GM18520 (cell line): ENCODE measurements at regions not wholly inside any gene's neighbourhood (a gene's known extent, or its start where the extent isn't known, plus 50 kb on each side); places are given as distances from the start of the nearest gene placed in this dataset.
"Not testable (repeated sequence)": the region's sequence is repeated elsewhere in the genome, so short reads cannot be mapped to it uniquely, and the experiment has no call there.

ENCODE experiments used
- ATAC-seq: cut with Tn5 transposase; IDR thresholded peaks from one replicate; pipeline ENCODE4 v1.9.1; 2021; ENCODE audit not compliant: unreplicated experiment

DNA sequence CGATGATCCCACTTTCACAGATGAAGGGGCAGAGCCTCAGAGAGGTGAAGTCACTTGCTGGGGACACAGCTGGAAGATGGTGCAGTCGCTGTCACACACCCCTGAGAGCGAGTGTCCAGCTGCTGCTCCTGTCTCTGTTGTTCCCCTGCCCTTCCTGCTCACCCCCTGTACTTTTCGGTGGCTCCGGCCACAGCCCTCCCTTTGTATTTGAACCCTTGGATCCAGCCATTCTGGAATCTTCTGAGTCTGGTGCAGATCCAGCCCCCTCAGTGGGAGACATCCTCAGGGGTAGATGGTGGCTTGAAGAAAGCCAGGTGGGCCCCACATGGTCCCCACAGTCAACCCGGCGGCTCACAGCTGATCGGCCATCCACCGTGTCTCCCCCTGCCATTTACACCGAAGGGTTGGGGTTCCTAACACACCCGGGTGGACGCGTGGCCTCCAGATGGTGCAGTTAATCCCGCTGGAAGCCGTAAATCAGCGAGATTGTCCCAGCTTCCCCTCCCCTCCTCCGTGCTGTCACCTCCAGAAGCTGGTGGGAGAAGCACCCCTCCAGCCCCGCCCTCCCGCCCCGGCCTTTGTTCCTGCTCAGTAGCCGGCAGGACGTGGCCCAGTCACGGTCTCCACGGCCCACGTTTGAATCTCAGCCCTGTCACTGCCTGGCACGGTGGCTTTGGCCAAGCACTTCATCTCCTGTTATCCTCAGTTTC, 204.8 kb downstream of the C9orf50 start:
- ATAC-seq, result no peak

DNA sequence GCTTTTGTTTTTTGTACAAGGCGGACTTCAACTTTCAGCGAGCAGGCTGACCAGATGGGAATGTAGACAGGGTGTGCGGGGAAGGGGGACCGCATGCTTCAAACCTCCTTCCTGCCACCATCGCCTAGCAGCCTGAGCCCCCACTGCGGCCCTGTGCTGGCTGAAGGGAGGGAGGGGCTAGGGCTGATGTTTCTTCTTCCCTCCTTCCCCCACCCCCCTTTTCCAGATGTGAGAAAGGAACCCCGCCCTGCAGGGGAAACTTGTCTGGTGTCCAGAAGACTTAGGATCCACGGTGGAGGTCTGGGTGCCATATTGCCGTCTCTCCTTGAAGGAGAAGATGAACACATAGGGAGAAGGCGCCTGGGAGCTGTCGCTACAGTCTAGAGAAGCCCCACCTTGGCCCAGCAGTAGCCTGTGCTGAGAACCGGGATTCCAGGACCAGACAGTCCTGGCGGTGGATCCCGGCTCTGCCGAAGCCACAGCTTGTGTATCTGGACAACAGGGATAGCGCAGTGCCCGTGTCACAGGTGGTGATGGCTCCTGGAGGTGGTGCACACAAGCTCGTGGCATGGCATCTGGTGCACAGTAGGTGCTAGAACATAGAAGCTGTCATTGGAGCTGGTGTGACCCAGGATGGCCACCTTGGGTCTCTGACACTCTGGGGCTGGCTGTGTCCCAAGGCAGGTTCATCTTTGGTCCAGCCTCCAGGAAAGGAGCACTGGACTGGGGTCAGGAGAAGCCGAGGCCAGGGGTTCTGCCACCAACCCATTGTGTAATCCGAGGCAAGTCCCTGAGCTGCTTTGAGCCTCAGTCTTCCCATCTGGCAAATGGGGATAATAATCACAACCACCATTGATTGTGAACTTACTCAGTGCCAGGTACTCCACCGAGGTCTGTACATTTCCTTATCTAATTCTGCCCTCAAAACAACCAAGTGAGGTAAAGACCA, 205.6 kb downstream of the C9orf50 start:
- no peak for ATAC-seq

DNA sequence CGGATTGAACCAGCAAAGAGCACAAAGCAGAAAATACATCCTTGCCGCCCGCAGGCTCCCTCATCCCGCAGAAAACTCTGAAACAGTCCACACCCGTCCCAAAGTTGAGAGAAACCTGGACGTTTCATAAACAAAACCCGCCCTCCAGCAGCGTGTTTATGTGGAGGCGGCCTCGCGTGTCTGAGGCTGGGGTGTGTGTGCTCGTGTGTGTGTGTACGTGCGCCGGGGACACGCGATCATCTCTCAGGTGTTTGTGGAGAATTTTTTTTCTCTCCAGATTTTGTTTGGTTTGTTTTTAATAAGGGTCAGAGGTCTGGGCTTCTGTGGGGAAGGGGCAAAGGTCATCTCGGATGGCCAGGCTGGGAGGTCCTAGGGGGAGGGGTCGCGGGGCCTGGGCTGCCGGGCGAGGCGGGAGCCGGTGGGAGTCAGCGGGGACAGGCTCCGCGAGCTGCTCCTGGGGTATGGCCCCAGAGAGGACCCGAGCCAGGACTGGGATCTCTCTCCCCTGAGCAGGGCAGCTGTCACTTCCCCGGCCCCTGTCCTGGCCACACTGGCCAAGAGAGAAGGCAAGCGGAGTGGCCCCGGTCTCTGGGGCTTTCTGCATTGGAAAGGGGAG, 206.4 kb downstream of the C9orf50 start:
- ATAC-seq, result no peak

DNA sequence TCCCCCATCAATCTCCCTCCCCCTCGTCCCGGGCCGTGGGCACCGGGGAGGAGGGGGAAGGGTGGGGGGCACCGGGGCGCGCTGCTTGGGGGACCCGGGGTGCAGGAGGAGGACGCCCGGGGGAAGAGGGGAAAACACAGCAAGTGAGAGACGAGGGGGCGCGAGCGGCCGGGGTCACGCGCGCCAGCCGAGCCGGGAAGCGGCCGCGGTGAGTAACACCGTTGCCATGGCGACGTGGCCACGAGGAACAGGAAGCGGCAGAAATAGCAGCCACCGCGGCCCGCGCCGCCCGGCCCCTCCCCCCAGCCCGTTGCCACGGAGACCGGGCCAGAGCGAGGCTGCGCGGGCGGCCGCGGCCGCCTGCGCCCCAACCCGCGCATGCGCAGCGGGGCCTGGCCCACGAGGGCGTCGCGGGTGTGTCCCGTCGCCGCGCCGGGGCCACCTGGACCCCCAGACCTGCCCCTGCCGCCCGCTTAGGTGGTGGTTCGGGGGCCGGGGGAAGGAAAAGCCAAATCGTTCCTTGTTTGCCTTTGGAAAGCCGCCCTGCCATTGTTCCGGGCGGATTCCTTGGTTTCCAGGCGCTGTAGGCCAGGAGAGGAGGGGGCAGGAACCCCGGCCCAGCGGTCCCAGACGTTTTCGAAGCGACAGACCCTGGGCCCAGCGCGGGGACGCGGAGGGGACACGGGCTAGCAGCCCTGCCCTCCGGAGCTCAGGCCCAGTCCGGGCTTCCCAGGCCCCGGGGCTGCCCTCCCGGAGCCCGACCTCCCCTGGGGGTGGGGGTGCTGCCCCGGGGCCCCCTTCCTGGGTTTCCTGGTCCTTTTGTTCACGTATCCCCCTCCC, 207.1 kb downstream of the C9orf50 start:
- ATAC-seq, result peak; percentile 78

DNA sequence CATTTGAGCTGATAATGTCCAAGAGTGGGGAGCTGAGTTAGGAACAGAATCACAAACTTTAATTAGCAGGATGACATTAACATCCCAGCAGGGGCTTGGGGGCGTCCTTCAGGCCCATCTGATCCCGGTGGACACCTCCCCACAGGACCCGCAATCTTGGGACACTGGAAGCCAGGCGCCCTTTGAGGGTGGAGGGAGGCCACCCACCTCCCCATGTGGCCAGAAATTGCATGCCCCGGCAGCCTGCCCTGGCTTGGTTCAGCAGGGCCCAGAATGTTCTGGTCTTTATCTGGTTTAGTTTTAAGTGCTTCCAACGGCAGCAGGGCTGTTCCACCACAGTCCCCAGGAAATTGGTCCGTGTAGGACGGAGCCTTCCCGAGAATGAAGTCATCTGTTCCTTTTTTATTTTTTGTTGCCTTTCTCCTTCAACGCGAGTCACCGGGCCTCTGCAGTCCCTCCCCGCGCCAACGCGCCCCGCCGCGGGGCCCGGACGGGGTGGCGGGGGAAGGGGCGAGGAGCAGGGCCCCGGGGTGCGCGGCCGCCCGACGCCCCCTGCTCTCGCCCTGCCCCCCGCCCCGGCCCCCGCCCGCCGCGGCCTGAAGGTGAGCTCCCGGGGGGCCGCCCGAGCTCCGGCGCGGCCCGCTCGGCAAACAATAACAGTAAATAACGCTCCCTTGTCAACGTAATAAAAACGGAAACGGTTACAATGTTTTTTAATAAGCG, 207.9 kb downstream of the C9orf50 start:
- peak; percentile 17 for ATAC-seq

DNA sequence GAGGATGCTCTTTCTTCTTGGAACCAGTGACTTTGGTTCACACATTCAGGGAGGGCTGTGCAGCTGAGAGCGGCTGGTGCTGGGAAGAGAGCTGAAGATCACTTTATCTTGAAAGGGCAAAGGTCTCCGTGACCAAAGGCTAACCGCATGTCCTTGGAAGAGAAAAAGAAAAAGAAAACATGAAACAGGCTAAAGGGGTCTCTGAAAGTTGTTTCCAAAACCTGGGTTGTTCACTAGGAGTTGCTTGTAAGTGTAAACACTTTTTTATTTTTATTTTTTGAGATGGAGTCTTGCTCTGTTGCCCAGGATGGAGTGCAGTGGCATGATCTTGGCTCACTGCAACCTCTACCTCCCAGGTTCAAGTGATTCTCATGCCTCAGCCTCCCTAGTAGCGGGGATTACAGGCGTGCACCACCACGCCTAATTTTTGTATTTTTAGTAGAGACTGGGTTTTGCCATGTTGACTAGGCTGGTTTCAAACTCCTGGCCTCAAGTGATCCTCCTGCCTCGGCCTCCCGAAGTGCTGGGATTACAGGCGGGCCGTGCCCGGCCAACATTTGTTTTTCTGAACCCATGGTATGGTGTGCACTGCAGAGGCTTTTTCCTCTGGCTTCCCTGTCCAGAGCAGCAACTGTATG, 208.6 kb downstream of the C9orf50 start:
- ATAC-seq, result not testable (repeated sequence)

DNA sequence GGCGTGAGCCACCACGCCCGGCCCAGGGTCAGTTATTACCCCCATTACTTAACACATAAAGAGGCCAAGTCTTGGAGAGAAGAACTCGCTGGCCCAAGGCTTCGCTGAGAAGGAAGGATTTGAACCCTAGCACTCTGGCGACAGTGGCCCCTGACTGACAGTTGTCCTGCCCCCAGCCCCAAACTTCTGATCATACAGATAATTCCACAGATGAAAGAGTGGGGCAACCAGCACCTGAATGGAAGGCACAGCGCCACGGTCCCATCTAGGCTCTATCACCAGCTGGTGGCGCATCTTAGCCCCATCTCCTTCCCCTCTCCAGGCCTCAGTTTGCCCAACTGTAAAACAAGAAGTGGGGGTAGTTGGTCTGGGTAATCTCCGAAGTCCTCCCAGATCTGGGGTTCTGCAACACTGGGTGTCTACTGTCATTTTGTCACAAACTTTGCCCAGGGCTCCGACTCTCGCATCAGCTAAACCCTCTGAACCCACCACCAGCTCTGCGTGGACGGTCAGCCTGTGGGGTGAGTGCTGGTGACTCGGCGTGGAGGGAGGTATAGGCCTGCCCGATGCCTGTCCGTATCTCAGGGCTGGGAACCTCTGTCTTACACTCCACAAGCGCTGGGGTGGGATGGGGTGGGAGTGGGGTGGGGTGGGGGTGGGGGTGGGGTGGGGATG, 209.3 kb downstream of the C9orf50 start:
- ATAC-seq, result no peak

DNA sequence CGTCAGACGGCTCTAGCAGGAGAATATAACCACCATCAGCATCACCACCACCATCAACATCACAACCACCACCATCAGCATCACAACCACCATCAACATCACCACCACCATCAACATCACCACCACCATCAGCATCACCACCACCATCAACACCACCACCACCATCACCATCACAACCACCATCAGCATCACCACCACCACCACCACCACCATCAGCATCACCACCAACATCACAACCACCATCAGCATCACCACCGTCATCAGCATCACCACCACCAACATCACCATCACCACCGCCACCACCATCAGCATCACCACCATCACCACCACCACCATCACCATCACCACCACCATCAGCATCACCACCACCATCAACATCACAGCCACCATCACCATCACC, 210.7 kb downstream of the C9orf50 start:
- ATAC-seq, result no peak

DNA sequence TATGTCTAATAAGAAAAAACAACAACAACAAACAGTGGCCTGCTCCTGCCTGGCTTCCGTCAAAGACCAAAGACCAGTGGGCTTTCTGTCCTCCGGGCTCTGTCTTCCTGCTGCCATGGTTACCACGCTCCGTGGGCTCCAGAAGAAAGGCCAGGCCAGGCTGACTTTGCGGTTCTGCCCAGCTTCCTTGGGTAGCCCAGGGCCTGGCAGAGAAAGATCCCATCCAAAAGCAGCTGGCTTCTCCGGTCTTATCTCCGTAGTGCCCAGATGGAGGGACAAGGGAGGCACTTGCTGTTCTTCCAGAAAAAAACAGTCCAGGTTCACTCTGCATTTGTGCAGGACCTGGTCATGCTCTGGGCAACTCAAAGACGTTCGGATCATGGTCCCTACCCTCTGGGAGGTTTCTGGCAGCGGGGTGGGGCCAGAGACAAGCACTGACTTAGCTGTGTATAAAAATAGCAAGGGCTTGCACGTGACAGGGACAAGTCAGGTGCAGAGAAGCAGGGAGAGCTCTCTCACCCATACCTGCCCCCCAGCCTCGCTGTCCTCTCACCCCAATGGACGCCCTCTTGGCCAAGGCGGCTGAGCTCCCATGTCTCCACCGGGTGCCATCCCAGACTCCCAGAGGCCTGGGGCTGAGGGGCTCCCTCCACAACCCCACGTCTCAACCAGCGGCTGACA, 212.2 kb downstream of the C9orf50 start:
- ATAC-seq, result no peak

DNA sequence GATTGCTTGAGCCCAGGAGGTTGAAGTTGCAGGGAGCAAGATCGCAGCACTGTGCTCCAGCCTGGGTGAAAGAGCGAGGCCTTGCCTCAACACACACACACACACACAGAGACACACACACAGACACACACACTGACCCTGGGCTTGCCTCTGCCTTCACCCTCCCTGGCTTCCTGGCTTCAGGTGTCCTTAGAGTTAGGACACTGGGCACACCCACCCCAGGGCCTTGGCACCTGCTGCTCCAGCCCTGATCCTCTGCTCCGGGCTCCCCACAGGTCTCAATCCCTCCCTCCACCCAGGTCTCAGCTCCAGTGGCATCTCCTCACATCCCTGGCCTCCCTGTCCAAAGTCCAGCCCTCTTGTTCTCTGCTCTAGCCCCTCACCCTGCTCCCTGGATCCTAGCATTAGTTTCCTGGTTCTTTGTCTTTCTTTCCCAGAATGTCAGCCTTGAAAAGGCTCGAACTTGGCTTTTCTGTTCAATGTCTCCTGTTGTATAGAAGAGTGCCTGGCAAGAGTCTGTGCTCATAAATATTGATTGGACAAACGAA, 212.9 kb downstream of the C9orf50 start:
- ATAC-seq, result no peak

DNA sequence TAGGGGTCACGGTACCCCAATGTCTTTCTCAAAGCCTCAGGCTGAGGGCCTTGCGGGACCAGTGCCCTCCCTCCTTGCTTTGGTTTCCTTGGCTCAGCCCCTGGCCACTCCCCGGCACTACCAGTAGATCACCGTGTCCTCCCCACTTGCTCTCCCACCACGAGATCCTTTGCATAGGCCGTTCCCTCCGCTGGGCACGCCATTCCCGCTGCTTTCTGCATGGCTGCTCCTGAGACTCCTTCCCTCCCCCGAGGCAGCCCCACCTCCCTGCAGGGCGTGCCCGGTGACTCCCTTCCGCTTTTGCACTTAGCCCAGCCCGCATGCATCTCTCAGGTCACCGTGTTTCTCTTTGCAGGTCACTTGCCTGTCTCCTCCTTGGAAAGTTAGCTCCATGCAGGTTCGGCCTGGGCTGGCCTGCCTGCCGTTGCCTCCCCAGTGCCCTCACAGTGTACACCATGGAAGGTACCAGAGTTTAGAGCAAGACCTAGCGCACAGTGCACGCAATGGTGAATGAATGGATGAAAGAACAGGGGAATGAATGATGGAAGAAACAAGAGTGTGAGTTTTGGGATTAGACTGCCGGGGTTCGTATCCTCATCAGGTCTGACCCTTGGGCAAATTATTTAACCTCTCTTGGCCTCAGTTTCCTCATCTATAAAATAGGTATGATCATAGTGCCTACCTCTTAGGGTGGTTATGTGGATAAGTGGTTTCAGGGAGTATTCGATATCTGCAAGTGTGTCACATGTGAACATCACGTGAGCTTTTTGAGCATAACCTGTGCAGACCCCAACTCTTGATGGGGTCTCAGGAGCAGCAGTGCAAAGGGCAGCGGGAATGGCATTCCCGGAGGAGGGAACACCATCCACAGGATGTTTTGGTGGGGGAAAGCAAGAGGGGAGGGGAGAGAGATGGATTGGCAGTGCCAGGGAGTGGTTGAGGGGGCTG, 214.3 kb downstream of the C9orf50 start:
- ATAC-seq, result no peak

DNA sequence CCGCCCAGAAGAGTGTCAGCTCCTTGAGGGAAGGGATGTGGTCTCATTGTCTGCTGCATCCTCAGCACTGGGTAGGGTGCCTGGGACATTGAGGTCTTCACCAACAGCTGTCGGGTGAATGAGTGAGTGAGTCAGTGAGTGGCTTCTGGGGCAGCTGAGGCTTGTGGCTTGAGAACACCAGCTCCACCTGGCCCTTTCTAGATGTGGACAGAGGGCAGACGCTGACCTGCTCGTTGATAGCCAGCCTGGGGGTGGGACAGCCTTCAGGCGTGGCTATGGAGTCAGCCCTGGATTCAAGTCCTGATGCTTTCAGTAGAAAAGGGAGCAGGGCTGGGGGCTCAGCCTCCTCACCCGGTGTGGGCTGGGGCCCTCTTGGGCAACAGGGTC, 215.1 kb downstream of the C9orf50 start:
- ATAC-seq, result no peak

DNA sequence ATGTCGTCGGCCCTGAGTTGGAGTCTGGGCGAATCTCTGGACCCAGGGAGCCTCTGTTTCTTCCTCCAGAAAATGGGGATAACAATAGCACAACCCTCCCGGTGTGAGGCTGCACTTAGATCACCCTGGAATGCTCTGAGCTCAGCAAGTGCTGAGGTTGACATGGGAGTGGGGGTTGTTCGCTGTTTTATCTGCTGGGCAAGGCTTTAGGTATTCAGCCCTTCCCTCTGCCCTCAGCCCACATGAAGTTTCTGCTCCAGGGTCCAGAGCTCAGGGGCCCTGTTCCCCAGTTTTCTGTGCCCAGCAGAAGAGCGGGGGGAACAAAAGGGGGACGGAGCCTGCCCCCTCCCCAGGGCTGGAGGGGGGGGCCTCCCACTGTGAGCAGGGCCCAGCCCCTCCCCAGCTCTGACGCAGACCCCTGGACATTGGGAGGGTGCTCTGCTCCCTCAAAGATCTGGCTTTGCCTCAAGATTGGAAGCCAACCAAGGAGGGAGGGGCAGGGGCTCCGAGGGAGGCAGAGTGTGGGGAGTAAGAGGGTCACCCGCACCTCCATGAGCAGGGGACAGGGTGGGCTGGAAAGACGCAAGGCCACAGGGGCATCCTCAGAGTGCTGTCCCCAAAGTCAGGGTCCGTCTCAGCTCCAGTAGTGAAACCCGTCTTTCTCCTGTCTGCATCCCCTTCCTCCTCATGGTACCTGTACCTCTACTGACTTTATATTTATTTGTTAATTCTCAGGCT, 215.6 kb downstream of the C9orf50 start:
- no peak for ATAC-seq

DNA sequence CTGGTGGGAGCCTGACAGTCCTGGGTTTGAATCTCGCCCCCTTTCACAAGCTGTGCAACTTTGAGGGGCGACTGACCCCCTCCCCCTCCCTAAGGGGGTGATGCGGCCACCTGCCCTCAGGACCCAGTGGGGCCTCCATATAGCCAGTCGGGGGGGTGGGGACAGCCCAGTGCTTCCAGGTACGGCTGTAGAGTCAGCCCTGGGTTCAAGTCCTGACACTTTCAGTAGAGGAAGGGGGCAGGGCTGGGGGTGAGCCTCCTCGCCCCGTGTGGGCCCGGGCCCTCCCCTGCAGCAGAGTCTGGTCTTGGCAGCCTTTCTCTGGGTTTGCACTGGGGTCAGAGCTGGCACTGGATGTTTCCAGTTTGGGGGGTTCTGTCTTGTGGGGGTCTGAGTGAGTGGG, 216.3 kb downstream of the C9orf50 start:
- ATAC-seq, result no peak

DNA sequence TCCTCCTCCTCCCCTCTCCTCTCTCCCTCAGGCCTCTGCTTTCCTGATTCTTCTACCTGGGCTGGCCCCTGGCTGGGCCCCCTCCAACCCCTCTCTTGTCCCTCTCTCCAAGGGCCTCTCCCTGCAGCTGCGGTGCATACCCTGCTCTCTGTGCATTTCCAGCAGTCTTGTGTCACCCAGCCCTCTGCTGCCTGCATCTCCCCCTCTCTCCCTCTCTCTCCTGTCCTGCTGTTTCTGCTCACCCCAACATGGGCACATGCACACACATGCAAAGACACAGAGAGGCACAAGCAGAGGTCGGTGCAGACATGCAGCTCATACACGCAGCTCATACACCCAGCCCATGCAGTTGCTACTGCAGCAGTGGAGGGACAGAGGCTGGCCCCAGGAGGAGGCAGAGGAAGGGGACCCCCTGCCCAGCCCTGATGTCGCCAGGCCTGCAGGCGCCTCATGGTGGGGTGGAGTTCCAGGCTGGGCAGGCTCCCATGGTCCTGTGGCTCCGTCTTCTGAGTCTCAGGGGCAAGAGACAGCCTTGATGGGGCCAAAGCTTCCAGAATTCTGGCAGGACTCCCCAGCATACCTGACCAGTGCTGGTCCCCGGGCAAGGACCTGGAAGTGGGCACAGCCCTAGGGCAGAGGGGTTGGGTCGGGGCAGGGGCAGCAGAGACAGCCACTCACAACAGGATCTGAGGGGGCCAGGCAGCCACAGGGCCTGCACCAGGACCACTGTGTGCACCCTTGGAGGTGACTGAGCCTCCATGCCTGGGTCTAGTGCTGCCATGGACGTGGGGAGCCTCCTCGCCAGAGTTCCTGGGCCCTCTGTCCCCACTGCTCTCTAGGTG, 216.9 kb downstream of the C9orf50 start:
- no peak for ATAC-seq
